Gastroesophageal sphincter (tissue), 4 donors: ENCODE measurements at regions not wholly inside any gene's neighbourhood (a gene's known extent, or its start where the extent isn't known, plus 50 kb on each side); places are given as distances from the start of the nearest gene placed in this dataset.

Experiments used
- ATAC-seq: fragments of 150-250 bp; one replicate; pipeline ENCODE4 v1.9.1; 2016; ENCODE audit warnings: mild to moderate bottlenecking, moderate library complexity
- H3K27ac ChIP-seq, 4 donors: fragments of 200-600 bp; sonication (generic) in 3 of 4; 1 replicate in 3 of 4; 2 replicates in 1 of 4; pipeline ENCODE4 v1.5.1; 2016 to 2019
- H3K27me3 ChIP-seq: fragments of 200-600 bp; sonication (generic); one replicate; pipeline ENCODE4 v1.5.1; 2019
- H3K36me3 ChIP-seq, 2 donors: fragments of 200-600 bp; sonication (generic); one replicate each; pipeline ENCODE4 v1.5.1; 2019; ENCODE audit warnings: control low read depth in 1 of 2
- H3K4me1 ChIP-seq, 3 donors: fragments of 200-600 bp; sonication (generic); 1 replicate in 2 of 3; 2 replicates in 1 of 3; pipeline ENCODE4 v1.5.1; 2016 to 2019; ENCODE audit warnings: control low read depth in 2 of 3
- H3K4me3 ChIP-seq, 2 donors: fragments of 200-600 bp; sonication (generic); one replicate each; pipeline ENCODE4 v1.5.1; 2019; ENCODE audit warnings: mild to moderate bottlenecking in 1 of 2, moderate library complexity in 1 of 2
- H3K9me3 ChIP-seq, 3 donors: fragments of 200-600 bp; sonication (generic); one replicate each; pipeline ENCODE4 v1.5.1; 2017 to 2019; ENCODE audit warnings: control low read depth in 2 of 3
- EP300 ChIP-seq: sonication (generic); formaldehyde crosslinking; IDR thresholded peaks from one replicate; pipeline ENCODE4 v1.6.1; 2017; ENCODE audit warnings: antibody characterized with exemption, mild to moderate bottlenecking
- POLR2A ChIP-seq, 2 donors: fragments of 450-650 bp; IDR thresholded peaks; one replicate each; pipeline ENCODE4 v1.6.1; 2017; ENCODE audit warnings: antibody characterized with exemption in 2 of 2, mild to moderate bottlenecking in 2 of 2, moderate library complexity in 1 of 2
- POLR2AphosphoS5 ChIP-seq: sonication (generic); formaldehyde crosslinking; IDR thresholded peaks from one replicate; pipeline ENCODE4 v1.6.1; 2017; ENCODE audit warnings: antibody characterized with exemption
- WGBS, 2 donors: methylation state at CpG; one replicate each; pipeline ENCODE4 v1.1.5; 2018; ENCODE audit warnings: low coverage in 1 of 2; 5-methylcytosine and 5-hydroxymethylcytosine counted together
- TF ChIP-seq, protein P1 (sequence below), 4 experiments: fragments of 200-600 bp in 2 of 4; fragments of 450-650 bp in 2 of 4; sonication (generic) in 1 of 4; IDR thresholded peaks; one replicate each; pipeline ENCODE4 v1.5.1; 2017 to 2019; ENCODE audit warnings: antibody characterized with exemption in 4 of 4, mild to moderate bottlenecking in 2 of 4, moderate library complexity in 2 of 4

DNA sequence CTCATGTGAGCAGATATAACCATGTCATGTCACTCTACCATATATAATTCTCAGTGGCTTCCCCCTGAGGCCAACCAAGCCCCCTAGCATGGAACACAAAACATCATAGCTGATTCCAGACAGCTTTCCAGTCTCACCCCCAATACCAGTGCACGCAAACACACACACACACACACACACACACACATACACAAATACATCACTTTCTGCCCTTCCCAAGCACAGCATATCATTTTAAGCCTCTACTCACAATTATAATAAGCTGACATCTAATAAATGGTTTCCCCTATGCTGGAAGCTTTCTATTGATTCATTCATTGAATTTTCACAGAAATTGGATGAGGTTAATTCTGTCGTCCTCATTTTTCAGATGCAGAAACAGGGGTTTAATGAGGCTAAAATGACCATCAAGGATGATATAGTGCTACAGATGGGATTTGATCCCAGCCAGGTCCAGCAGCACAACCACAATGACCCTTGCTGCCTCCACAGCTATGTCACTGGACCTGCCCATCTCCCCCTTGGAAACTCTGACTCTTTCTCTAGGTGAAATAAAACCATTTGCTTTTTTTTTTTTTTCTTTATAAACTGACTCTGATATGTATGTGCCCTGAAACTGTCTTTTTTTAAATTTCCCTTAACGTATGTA is 131.1 kb downstream of the TMEM114 start:
- Histone ChIP-seq H3K4me1 (no peaks in the 10 kb centered on the region), H3K27me3 (peaks cover 14% of the 10 kb centered on the region), H3K36me3 (no peaks in the 10 kb centered on the region), H3K27ac (no peak overlapping the region), H3K9me3 (peaks cover 0 to 29% (median 0%) of the 10 kb centered on the region in 3 donors), H3K4me3 (no peak overlapping the region)
- no peak for ATAC-seq
- WGBS, 2 donors = 39 to 54% methylated on average over 3 of the region's 3 CpGs
- TF ChIP-seq, protein P1, sequence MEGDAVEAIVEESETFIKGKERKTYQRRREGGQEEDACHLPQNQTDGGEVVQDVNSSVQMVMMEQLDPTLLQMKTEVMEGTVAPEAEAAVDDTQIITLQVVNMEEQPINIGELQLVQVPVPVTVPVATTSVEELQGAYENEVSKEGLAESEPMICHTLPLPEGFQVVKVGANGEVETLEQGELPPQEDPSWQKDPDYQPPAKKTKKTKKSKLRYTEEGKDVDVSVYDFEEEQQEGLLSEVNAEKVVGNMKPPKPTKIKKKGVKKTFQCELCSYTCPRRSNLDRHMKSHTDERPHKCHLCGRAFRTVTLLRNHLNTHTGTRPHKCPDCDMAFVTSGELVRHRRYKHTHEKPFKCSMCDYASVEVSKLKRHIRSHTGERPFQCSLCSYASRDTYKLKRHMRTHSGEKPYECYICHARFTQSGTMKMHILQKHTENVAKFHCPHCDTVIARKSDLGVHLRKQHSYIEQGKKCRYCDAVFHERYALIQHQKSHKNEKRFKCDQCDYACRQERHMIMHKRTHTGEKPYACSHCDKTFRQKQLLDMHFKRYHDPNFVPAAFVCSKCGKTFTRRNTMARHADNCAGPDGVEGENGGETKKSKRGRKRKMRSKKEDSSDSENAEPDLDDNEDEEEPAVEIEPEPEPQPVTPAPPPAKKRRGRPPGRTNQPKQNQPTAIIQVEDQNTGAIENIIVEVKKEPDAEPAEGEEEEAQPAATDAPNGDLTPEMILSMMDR (IDR thresholded peaks at IDR 0.05) = no peak
- no peak for TF ChIP-seq EP300
- no peak for TF ChIP-seq POLR2A (IDR thresholded peaks at IDR 0.05)
- no peak for TF ChIP-seq POLR2AphosphoS5

DNA sequence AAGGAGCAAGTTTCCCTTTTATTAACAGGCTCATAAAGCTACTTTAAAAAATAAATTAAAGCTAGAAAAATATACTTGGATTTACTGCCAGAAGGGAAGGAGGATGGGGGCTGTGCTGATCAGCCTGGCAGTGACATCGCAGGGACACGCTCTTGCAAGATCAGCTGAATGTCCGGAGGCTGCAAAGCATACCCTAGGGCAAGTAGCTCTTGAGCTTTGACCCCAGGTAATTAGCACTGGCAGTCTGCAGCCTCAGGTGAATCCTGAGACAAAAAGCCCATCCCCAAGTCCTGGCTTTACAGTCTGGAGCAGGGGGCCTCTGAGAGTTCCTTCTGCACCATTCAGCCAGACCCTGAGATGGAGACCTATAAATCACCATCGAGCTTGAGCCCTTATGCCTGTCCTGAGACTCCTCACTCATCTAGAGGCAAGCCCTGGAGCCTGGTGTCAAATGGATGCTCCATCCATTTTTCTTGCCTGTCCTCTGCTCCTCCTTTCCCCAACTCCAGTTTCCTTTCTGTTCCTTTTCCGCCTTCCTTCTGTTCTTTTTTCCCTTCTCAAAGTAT is 131.7 kb downstream of the TMEM114 start:
- Histone ChIP-seq H3K36me3 (no peaks in the 10 kb centered on the region), H3K4me3 (no peak overlapping the region), H3K9me3 (peaks cover 0 to 33% (median 0%) of the 10 kb centered on the region in 3 donors), H3K27ac (no peak overlapping the region), H3K27me3 (peaks cover 8% of the 10 kb centered on the region), H3K4me1 (no peaks in the 10 kb centered on the region)
- WGBS, 2 donors = 67 to 79% methylated on average over 2 to 5 of the region's 5 CpGs
- TF ChIP-seq, protein P1 (IDR thresholded peaks at IDR 0.05) = no peak
- no peak for TF ChIP-seq POLR2AphosphoS5
- TF ChIP-seq POLR2A (IDR thresholded peaks at IDR 0.05) = no peak
- TF ChIP-seq EP300 = no peak
- no peak for ATAC-seq

- ATAC-seq = no peak
- TF ChIP-seq POLR2A (IDR thresholded peaks at IDR 0.05) = no peak
- TF ChIP-seq POLR2AphosphoS5 = no peak
- TF ChIP-seq, protein P1 (IDR thresholded peaks at IDR 0.05) = no peak
- no peak for TF ChIP-seq EP300
- Histone ChIP-seq H3K4me3 (no peak overlapping the region), H3K36me3 (no peaks in the 10 kb centered on the region), H3K27ac (no peak overlapping the region), H3K27me3 (peaks cover 5% of the 10 kb centered on the region), H3K4me1 (no peaks in the 10 kb centered on the region), H3K9me3 (peaks cover 0 to 33% (median 0%) of the 10 kb centered on the region in 3 donors)
- WGBS, 2 donors = 60 to 74% methylated on average over 1 to 4 of the region's 4 CpGs
Observed at GRCh38 chr16:8453359-8453758, 137.0 kb downstream of the TMEM114 start.

DNA sequence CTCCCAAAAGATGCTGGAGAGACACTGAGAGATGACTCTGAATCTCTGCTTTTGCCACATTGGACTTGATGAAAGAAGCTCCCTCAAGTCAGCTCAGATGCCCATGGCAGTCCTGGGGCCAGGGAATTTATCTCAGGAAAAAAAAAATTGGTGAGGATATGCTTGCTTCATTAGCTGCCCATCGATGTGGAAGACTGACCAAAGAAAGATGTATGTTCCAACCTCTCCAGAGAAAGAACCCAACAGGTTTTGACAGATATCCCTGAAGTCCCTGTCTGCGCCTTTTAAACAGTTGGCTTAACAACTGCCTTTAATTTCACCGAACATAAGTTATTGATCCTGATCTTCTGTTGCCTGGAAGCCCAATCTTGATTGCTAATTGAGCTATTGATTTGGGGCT is 137.4 kb downstream of the TMEM114 start:
- H3K27me3 ChIP-seq = peaks cover 5% of the 10 kb centered on the region
- no peaks in the 10 kb centered on the region for H3K36me3 ChIP-seq
- 61 to 76% methylated on average over 3 of the region's 3 CpGs for WGBS, 2 donors
- TF ChIP-seq EP300 (no peak), POLR2AphosphoS5 (no peak), POLR2A (IDR thresholded peaks at IDR 0.05) (no peak)
- TF ChIP-seq, protein P1 (IDR thresholded peaks at IDR 0.05) = no peak
- H3K27ac ChIP-seq = no peak overlapping the region
- H3K9me3 ChIP-seq = peaks cover 0 to 28% (median 0%) of the 10 kb centered on the region in 3 donors
- H3K4me1 ChIP-seq = no peaks in the 10 kb centered on the region
- no peak overlapping the region for H3K4me3 ChIP-seq
- no peak for ATAC-seq

- no peak overlapping the region for H3K27ac ChIP-seq
- no peak for TF ChIP-seq EP300
- TF ChIP-seq, protein P1 (IDR thresholded peaks at IDR 0.05) = no peak
- no peak for TF ChIP-seq POLR2AphosphoS5
- H3K4me3 ChIP-seq = no peak overlapping the region
- no peaks in the 10 kb centered on the region for H3K27me3 ChIP-seq
- no peaks in the 10 kb centered on the region for H3K4me1 ChIP-seq
- H3K9me3 ChIP-seq = peaks cover 0 to 14% (median 0%) of the 10 kb centered on the region in 3 donors
- H3K36me3 ChIP-seq = no peaks in the 10 kb centered on the region
- WGBS, 2 donors = 70 to 73% methylated on average over 5 of the region's 5 CpGs
- no peak for ATAC-seq
Observed at GRCh38 chr16:8436931-8437330, 153.4 kb downstream of the TMEM114 start.
